Panc1 (cell line): ENCODE measurements at regions not wholly inside any gene's neighbourhood (a gene's known extent, or its start where the extent isn't known, plus 50 kb on each side); places are given as distances from the start of the nearest gene placed in this dataset.
"Not testable (repeated sequence)": the region's sequence is repeated elsewhere in the genome, so short reads cannot be mapped to it uniquely, and the experiment has no call there.

Experiments used
- ATAC-seq: fragments of 200-7000 bp; cut with Tn5 transposase; 2 replicates; pipeline ENCODE4 v1.9.1; 2020; ENCODE audit warnings: mild to moderate bottlenecking, moderate library complexity
- BruUV-seq: library from RNA; stranded (reverse); fragments of 400-500 nt; replicated peaks from 2 replicates; lab custom pipeline; 2021; lab: Mats Ljungman, UMichigan
- CTCF ChIA-PET: fragments of 300-600 bp; sonication (Branson Sonifier 250); formaldehyde crosslinking; loops from one replicate; lab custom pipeline; 2022; ENCODE audit warnings: antibody characterized with exemption; lab: Charles Lee
- POLR2A ChIA-PET: fragments of 300-600 bp; sonication (Branson Sonifier 250); formaldehyde crosslinking; loops from one replicate; lab custom pipeline; 2022; ENCODE audit warnings: antibody characterized with exemption; lab: Charles Lee
- DNase-seq: peaks from one replicate; pipeline ENCODE4 v3.0.0-alpha.2; 2010; ENCODE audit warnings: low read depth, low spot score
- H3K27ac ChIP-seq: 2 replicates; pipeline ENCODE4 v1.5.1; 2011; ENCODE audit warnings: mild to moderate bottlenecking, low read length, inconsistent platforms
- H3K27me3 ChIP-seq: fragments of 200-500 bp; sonication (Bioruptor generic); 2 replicates; pipeline ENCODE4 v1.6.0; 2014; ENCODE audit warnings: low read length, inconsistent platforms; ENCODE audit not compliant: control insufficient read depth, insufficient read depth
- H3K36me3 ChIP-seq: fragments of 200-500 bp; sonication (Bioruptor generic); 2 replicates; pipeline ENCODE4 v1.5.1; 2014; ENCODE audit warnings: inconsistent platforms, mild to moderate bottlenecking, low read length, moderate library complexity; ENCODE audit not compliant: control insufficient read depth, insufficient read depth
- H3K4me1 ChIP-seq: 2 replicates; pipeline ENCODE4 v1.5.1; 2011; ENCODE audit warnings: inconsistent platforms, mild to moderate bottlenecking, low read length, moderate library complexity; ENCODE audit not compliant: control insufficient read depth, insufficient read depth
- H3K4me3 ChIP-seq, 2 experiments: 2 replicates each; pipeline ENCODE4 v1.5.1; 2011 to 2012; ENCODE audit warnings: low read depth in 2 of 2, low read length in 2 of 2, mild to moderate bottlenecking in 2 of 2, inconsistent platforms in 1 of 2, moderate library complexity in 1 of 2
- H3K9me3 ChIP-seq: fragments of 200-500 bp; sonication (Bioruptor generic); 2 replicates; pipeline ENCODE4 v1.5.1; 2014; ENCODE audit warnings: low read depth, mild to moderate bottlenecking, inconsistent platforms, low read length, moderate library complexity; ENCODE audit not compliant: control insufficient read depth, insufficient read depth
- CTCF ChIP-seq: fragments of 450-650 bp; IDR thresholded peaks from 2 replicates; pipeline ENCODE4 v1.5.1; 2017; ENCODE audit warnings: mild to moderate bottlenecking
- POLR2AphosphoS5 ChIP-seq: IDR thresholded peaks from 2 replicates; pipeline ENCODE4 v1.6.1; 2012; ENCODE audit warnings: mild to moderate bottlenecking, low read depth, low read length, moderate library complexity
- REST ChIP-seq, 2 experiments: IDR thresholded peaks; 2 replicates each; pipeline ENCODE4 v1.6.1; 2011 to 2012; ENCODE audit warnings: low read depth in 2 of 2, control low read depth in 1 of 2, low read length in 1 of 2, mild to moderate bottlenecking in 1 of 2, moderate library complexity in 1 of 2; ENCODE audit not compliant: insufficient read depth in 1 of 2
- SIN3A ChIP-seq: IDR thresholded peaks from 2 replicates; pipeline ENCODE4 v1.6.1; 2012; ENCODE audit warnings: low read depth, mild to moderate bottlenecking, low read length, moderate library complexity, borderline replicate concordance; ENCODE audit not compliant: insufficient read depth
- TCF7L2 ChIP-seq: IDR thresholded peaks from 2 replicates; pipeline ENCODE4 v1.6.1; 2011; ENCODE audit warnings: mild to moderate bottlenecking, low read depth, low read length, inconsistent platforms
- in situ Hi-C: cut with HindIII; loops from 2 replicates; pipeline ENCODE4 v1.10.0; 2016; ENCODE audit warnings: low sequenced_read_pairs, low pct_unique_long_range_greater_than_20kb
- intact Hi-C: fragments of 100-400 bp; cut with micrococcal nuclease; formaldehyde crosslinking; loops from one replicate; pipeline ENCODE4 v1.10.0; 2022; ENCODE audit not compliant: unreplicated experiment

GRCh38 chr13:104605435-104605834 is 1539.2 kb upstream of the SLC10A2 start:
- H3K9me3 ChIP-seq, H3K4me1 ChIP-seq, ATAC-seq, CTCF ChIA-PET, intact Hi-C loops, H3K4me3 ChIP-seq, H3K27ac ChIP-seq, H3K27me3 ChIP-seq, in situ Hi-C loops, POLR2A ChIA-PET, BruUV-seq, DNase-seq, H3K36me3 ChIP-seq: not testable (repeated sequence)

GRCh38 chr13:104597546-104598180 is 1531.4 kb upstream of the SLC10A2 start:
- in situ Hi-C loops, result no loop called here
- BruUV-seq, result no TSS peak
- no peak for ATAC-seq

More at GRCh38 chr13:104597546-104598180, 1531.4 kb upstream of the SLC10A2 start:
- H3K27ac ChIP-seq, result no peak overlapping the region
- H3K9me3 ChIP-seq, result no peaks in the 10 kb centered on the region
- TF ChIP-seq SIN3A (no peak), REST (IDR thresholded peaks at IDR 0.05; ENCODE audit: insufficient read depth in 1 of 2, low read depth in 2 of 2, low read length in 1 of 2) (no peak), CTCF (no peak), POLR2AphosphoS5 (no peak), TCF7L2 (no peak)
- intact Hi-C loops, result no loop called here
- no peak overlapping the region for H3K4me3 ChIP-seq
- POLR2A ChIA-PET, result no interaction called here
- DNase-seq, result no peak
- H3K36me3 ChIP-seq, result no peaks in the 10 kb centered on the region
- no peaks in the 10 kb centered on the region for H3K27me3 ChIP-seq
- CTCF ChIA-PET, result no interaction called here
- H3K4me1 ChIP-seq, result no peaks in the 10 kb centered on the region
